GM13976 (cell line): ENCODE measurements at regions not wholly inside any gene's neighbourhood (a gene's known extent, or its start where the extent isn't known, plus 50 kb on each side); places are given as distances from the start of the nearest gene placed in this dataset.

Experiments
- DNase-seq: peaks from one replicate; pipeline ENCODE4 v3.0.0; 2012; ENCODE audit warnings: low spot score
- in situ Hi-C: fragments of 300-500 bp; cut with MboI; formaldehyde crosslinking; loops from one replicate; pipeline ENCODE4 v1.12.0; 2022; ENCODE audit warnings: low sequenced_read_pairs, mixed read lengths, inconsistent platforms; ENCODE audit not compliant: unreplicated experiment
- TF ChIP-seq, protein P1 (sequence below): IDR thresholded peaks from 2 replicates; pipeline ENCODE4 v1.5.1; 2012; ENCODE audit warnings: borderline replicate concordance, mild to moderate bottlenecking; ENCODE audit not compliant: insufficient read depth; ENCODE audit errors: extremely low read depth, missing control alignments, control extremely low read depth

DNA sequence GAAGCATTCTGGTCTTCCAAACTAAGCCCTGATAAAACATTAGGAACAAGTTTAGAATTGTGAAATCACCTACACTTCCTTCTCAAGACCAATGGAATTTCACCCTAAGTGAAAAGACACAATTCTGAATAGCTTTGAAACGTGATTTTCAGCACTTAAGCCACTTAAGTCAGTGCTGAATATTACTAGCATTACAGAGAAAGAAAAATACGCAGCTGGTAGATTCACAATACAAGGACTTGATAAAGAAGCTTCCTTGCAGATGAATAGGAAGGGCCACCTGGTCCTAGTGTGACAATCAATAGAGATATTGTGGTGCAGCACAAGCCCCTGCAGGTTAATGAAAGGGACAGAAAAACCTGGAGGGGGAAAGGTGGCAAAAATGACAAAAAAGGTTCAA is 353.1 kb upstream of the ALCAM start:
- TF ChIP-seq, protein P1, sequence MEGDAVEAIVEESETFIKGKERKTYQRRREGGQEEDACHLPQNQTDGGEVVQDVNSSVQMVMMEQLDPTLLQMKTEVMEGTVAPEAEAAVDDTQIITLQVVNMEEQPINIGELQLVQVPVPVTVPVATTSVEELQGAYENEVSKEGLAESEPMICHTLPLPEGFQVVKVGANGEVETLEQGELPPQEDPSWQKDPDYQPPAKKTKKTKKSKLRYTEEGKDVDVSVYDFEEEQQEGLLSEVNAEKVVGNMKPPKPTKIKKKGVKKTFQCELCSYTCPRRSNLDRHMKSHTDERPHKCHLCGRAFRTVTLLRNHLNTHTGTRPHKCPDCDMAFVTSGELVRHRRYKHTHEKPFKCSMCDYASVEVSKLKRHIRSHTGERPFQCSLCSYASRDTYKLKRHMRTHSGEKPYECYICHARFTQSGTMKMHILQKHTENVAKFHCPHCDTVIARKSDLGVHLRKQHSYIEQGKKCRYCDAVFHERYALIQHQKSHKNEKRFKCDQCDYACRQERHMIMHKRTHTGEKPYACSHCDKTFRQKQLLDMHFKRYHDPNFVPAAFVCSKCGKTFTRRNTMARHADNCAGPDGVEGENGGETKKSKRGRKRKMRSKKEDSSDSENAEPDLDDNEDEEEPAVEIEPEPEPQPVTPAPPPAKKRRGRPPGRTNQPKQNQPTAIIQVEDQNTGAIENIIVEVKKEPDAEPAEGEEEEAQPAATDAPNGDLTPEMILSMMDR: no peak

DNA sequence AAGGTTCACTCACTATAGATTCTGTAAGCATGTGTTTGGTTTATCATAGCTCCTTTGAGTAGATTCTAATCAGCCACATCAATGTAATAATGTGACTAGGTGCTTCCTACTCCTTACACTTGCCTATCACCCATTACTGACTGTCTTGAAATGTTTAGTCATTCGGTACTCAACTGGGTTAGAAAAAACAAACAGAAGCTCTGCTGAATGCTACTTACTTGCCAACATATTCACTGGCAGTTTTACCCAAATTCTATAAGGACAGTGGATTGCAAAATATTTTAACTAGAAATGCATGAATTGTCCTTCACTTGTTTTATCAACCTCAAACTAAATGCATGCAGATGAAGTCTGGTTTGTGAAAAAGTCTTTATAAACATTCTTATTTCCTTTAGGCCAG is 352.1 kb upstream of the ALCAM start:
- in situ Hi-C loops: no loop called here
- no peak for DNase-seq
- TF ChIP-seq, protein P1: no peak

More for the DNA sequence above, 353.1 kb upstream of the ALCAM start:
- DNase-seq: no peak
- in situ Hi-C loops: no loop called here

DNA sequence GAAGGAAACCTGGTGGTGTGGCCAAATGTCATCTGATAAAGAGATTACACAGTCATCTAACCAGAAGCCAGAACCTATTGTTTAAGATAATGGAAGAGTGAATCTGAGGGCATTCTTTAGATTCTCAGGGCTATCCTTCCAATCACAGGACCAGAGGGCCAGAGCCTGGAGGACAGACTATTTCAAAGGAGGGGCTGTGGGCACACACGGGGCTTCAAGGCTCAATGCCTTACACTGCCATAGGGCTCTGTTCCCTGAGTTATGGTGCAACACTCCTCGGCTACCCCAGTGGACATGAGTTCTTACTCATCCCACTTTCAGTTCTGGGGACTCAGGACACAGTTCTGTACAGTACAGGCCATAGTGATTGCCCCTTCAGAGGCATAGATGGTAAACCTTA is 343.9 kb upstream of the ALCAM start:
- TF ChIP-seq, protein P1: no peak
- DNase-seq: no peak

DNA sequence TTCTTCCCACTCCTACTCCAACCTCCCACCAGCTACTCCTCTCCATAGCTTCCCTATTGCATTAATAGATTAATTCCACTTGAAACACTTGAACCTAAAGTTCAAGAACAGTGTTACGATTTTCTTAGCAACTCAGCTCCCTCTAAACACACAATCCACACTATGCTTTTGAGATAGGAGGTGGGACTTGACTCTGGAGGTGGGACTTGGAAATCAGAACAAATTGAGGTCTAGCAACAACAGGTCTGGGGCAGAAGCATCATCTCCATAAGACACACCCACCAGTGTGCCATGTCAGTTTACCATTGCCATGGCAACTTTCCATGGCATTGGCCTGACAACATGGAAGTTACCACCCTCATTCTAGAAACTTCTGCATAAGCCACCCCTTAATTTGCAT is 336.5 kb upstream of the ALCAM start:
- DNase-seq: no peak
- in situ Hi-C loops: no loop called here

More for the DNA sequence above, 343.9 kb upstream of the ALCAM start:
- in situ Hi-C loops: no loop called here

DNA sequence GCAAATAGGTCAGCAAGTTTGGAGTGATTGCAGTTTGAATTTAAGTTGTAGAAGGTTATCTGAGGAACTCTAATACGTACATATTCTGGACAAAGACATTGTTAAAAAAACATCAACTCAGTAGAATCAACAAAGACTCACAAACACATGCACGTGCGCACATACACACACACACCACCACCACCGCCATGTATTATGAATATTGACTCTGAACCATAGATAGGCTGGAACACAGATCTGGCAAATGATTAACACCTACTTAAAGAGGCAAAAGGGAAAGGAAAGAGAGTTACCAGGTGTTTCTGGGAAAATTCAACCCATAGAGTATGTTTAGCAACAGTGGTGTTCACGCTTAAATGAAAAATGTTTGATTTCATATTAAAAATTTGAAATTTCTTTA is 334.2 kb upstream of the ALCAM start:
- no peak for DNase-seq
- TF ChIP-seq, protein P1: no peak
- in situ Hi-C loops: no loop called here

More for the DNA sequence above, 336.5 kb upstream of the ALCAM start:
- TF ChIP-seq, protein P1: no peak

DNA sequence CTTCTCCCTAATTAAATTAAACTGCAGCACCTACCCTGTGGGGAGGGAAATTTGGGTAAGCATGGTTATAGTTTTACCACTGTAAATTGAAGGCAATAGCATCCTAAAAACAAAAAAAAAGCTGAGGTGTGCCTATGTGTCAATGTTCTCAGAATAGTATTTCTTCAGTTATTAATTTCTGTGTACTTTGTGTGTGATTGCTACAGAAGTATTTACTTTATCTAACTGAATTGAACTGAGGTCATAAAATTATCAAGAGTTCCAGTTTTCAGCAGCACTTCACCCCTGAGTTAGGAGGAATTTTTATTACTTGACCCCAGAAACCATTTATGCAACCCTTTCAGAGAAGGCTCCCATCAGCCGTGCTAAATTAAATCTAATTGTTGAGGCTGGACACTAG is 333.6 kb upstream of the ALCAM start:
- in situ Hi-C loops: no loop called here
- TF ChIP-seq, protein P1: no peak
- no peak for DNase-seq

DNA sequence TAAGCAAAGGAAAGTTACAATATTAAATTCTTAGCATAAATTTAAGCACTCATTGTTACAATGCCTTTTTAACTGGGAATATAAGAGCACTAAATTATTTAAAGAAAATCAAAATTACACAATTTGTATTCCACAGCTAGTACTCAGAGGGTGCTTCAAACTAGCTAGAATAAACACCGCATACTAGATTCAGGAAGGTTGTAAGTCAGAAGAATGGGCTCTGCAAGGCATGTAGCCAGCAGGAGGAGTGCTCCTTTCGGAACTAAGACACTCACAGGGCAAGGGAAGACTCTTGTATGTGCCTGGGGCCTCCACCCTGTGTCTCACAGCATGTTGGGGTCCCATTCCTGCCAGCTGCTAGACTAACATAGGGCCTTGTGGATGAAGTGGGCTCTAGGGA is 327.7 kb upstream of the ALCAM start:
- in situ Hi-C loops: no loop called here

More for the DNA sequence above, 327.7 kb upstream of the ALCAM start:
- DNase-seq: no peak
- TF ChIP-seq, protein P1: no peak
